NCI-H526 treated with DMSO at 0.1 percent for 48 hours (cell line): ENCODE measurements at regions not wholly inside any gene's neighbourhood (a gene's known extent, or its start where the extent isn't known, plus 50 kb on each side); places are given as distances from the start of the nearest gene placed in this dataset.

Experiments
- DNase-seq: peaks from one replicate; lab custom pipeline; 2025; lab: John Stamatoyannopoulos, UW

- DNase-seq = no peak
Measured at GRCh38 chr16:59220011-59220410, 485.9 kb upstream of the GOT2 start.

- DNase-seq = no peak
Measured at GRCh38 chr16:59216291-59216690, 482.2 kb upstream of the GOT2 start.

GRCh38 chr16:59214455-59214854 lies 480.3 kb upstream of the GOT2 start:
- no peak for DNase-seq

- no peak for DNase-seq
Measured at GRCh38 chr16:59213952-59214351, 479.8 kb upstream of the GOT2 start.

GRCh38 chr16:59212492-59213024 lies 478.4 kb upstream of the GOT2 start:
- no peak for DNase-seq

- DNase-seq = no peak
Measured at GRCh38 chr16:59210955-59211541, 476.9 kb upstream of the GOT2 start.

GRCh38 chr16:59205403-59205802 lies 471.3 kb upstream of the GOT2 start:
- no peak for DNase-seq

- no peak for DNase-seq
Measured at GRCh38 chr16:59204589-59204988, 470.5 kb upstream of the GOT2 start.

GRCh38 chr16:59202233-59202862 lies 468.2 kb upstream of the GOT2 start:
- DNase-seq = peak; percentile 40

- DNase-seq = no peak
Measured at GRCh38 chr16:59201821-59202220, 467.7 kb upstream of the GOT2 start.

- DNase-seq = no peak
Measured at GRCh38 chr16:59201160-59201559, 467.0 kb upstream of the GOT2 start.

- DNase-seq = no peak
Measured at GRCh38 chr16:59198487-59198886, 464.4 kb upstream of the GOT2 start.

- DNase-seq = no peak
Measured at GRCh38 chr16:59195242-59195641, 461.1 kb upstream of the GOT2 start.

GRCh38 chr16:59193637-59194036 lies 459.5 kb upstream of the GOT2 start:
- no peak for DNase-seq

GRCh38 chr16:59192551-59193199 lies 458.6 kb upstream of the GOT2 start:
- DNase-seq = no peak

- no peak for DNase-seq
Measured at GRCh38 chr16:59190731-59191130, 456.6 kb upstream of the GOT2 start.

GRCh38 chr16:59188029-59188428 lies 453.9 kb upstream of the GOT2 start:
- DNase-seq = no peak

- DNase-seq = no peak
Measured at GRCh38 chr16:59181821-59182420, 447.8 kb upstream of the GOT2 start.

- no peak for DNase-seq
Measured at GRCh38 chr16:59180083-59180476, 446.0 kb upstream of the GOT2 start.

- no peak for DNase-seq
Measured at GRCh38 chr16:59179446-59180082, 445.4 kb upstream of the GOT2 start.

- DNase-seq = no peak
Measured at GRCh38 chr16:59173408-59173831, 439.3 kb upstream of the GOT2 start.

GRCh38 chr16:59170099-59170712 lies 436.1 kb upstream of the GOT2 start:
- DNase-seq = no peak
